ENCODE measurements at regions not wholly inside any gene's neighbourhood (a gene's known extent, or its start where the extent isn't known, plus 50 kb on each side); places are given as distances from the start of the nearest gene placed in this dataset.

GRCh38 chr2:15749460-15750432 lies 158.1 kb downstream of the DDX1 start:
- Mint-ChIP-seq H3K4me1 (ENCODE audit: low read depth, unreplicated experiment) (no peaks in the 10 kb centered on the region), H3K36me3 (ENCODE audit: unreplicated experiment) (peaks cover under 1% of the 10 kb centered on the region), H3K4me3 (ENCODE audit: unreplicated experiment) (no peak overlapping the region), H3K9me3 (ENCODE audit: unreplicated experiment) (no peaks in the 10 kb centered on the region), H3K27ac (ENCODE audit: unreplicated experiment) (no peak overlapping the region), H3K27me3 (ENCODE audit: unreplicated experiment) (peaks cover 3% of the 10 kb centered on the region)
- TF ChIP-seq CTCF (IDR thresholded peaks at IDR 0.05; ENCODE audit: partially characterized antibody, unreplicated experiment), result no peak
- DNase-seq, result no peak

GRCh38 chr2:15750433-15750814 lies 158.8 kb downstream of the DDX1 start:
- Mint-ChIP-seq H3K27ac (ENCODE audit: unreplicated experiment) (no peak overlapping the region), H3K4me1 (ENCODE audit: low read depth, unreplicated experiment) (no peaks in the 10 kb centered on the region), H3K4me3 (ENCODE audit: unreplicated experiment) (no peak overlapping the region), H3K9me3 (ENCODE audit: unreplicated experiment) (no peaks in the 10 kb centered on the region), H3K36me3 (ENCODE audit: unreplicated experiment) (peaks cover 7% of the 10 kb centered on the region), H3K27me3 (ENCODE audit: unreplicated experiment) (peaks cover 5% of the 10 kb centered on the region)
- no peak for TF ChIP-seq CTCF (IDR thresholded peaks at IDR 0.05; ENCODE audit: partially characterized antibody, unreplicated experiment)
- DNase-seq, result no peak

- no peaks in the 10 kb centered on the region for H3K9me3 Mint-ChIP-seq (ENCODE audit: unreplicated experiment)
- H3K4me3 Mint-ChIP-seq (ENCODE audit: unreplicated experiment), result no peak overlapping the region
- no peaks in the 10 kb centered on the region for H3K4me1 Mint-ChIP-seq (ENCODE audit: low read depth, unreplicated experiment)
- peaks cover 7% of the 10 kb centered on the region for H3K36me3 Mint-ChIP-seq (ENCODE audit: unreplicated experiment)
- no peak overlapping the region for H3K27ac Mint-ChIP-seq (ENCODE audit: unreplicated experiment)
- peaks cover 5% of the 10 kb centered on the region for H3K27me3 Mint-ChIP-seq (ENCODE audit: unreplicated experiment)
- TF ChIP-seq CTCF (IDR thresholded peaks at IDR 0.05; ENCODE audit: partially characterized antibody, unreplicated experiment), result no peak
- DNase-seq, result no peak
Measured at GRCh38 chr2:15750822-15751329, 159.2 kb downstream of the DDX1 start.

GRCh38 chr2:15751477-15751876 lies 159.8 kb downstream of the DDX1 start:
- no peak for TF ChIP-seq CTCF (IDR thresholded peaks at IDR 0.05; ENCODE audit: partially characterized antibody, unreplicated experiment)
- Mint-ChIP-seq H3K4me3 (ENCODE audit: unreplicated experiment) (no peak overlapping the region), H3K36me3 (ENCODE audit: unreplicated experiment) (peaks cover 7% of the 10 kb centered on the region), H3K9me3 (ENCODE audit: unreplicated experiment) (no peaks in the 10 kb centered on the region), H3K27ac (ENCODE audit: unreplicated experiment) (no peak overlapping the region), H3K4me1 (ENCODE audit: low read depth, unreplicated experiment) (no peaks in the 10 kb centered on the region), H3K27me3 (ENCODE audit: unreplicated experiment) (peaks cover 5% of the 10 kb centered on the region)
- DNase-seq, result no peak
